DMS53 treated with DMSO at 0.1 percent for 48 hours (cell line): ENCODE measurements at regions not wholly inside any gene's neighbourhood (a gene's known extent, or its start where the extent isn't known, plus 50 kb on each side); places are given as distances from the start of the nearest gene placed in this dataset.

Experiments used
- DNase-seq: peaks from one replicate; lab custom pipeline; 2025; ENCODE audit not compliant: unreplicated experiment; lab: John Stamatoyannopoulos, UW

GRCh38 chr14:34025325-34026017, 74.6 kb upstream of the EGLN3 start:
- DNase-seq: no peak

- no peak for DNase-seq
These were observed 73.9 kb upstream of the EGLN3 start for GRCh38 chr14:34024768-34025144.

- no peak for DNase-seq
These were observed 73.2 kb upstream of the EGLN3 start for GRCh38 chr14:34023824-34024767.

GRCh38 chr14:34021096-34021495, 70.2 kb upstream of the EGLN3 start:
- DNase-seq: no peak

- no peak for DNase-seq
These were observed 69.1 kb upstream of the EGLN3 start for GRCh38 chr14:34020014-34020413.

GRCh38 chr14:34018564-34019244, 67.8 kb upstream of the EGLN3 start:
- DNase-seq: no peak

- DNase-seq: no peak
These were observed 67.3 kb upstream of the EGLN3 start for GRCh38 chr14:34018125-34018524.

GRCh38 chr14:34015383-34015782, 64.5 kb upstream of the EGLN3 start:
- DNase-seq: no peak

- no peak for DNase-seq
These were observed 64.1 kb upstream of the EGLN3 start for GRCh38 chr14:34014936-34015335.

GRCh38 chr14:34013721-34014060, 62.8 kb upstream of the EGLN3 start:
- DNase-seq: no peak

GRCh38 chr14:34012978-34013720, 62.3 kb upstream of the EGLN3 start:
- DNase-seq: no peak

GRCh38 chr14:34012369-34012768, 61.5 kb upstream of the EGLN3 start:
- DNase-seq: no peak

- no peak for DNase-seq
These were observed 59.1 kb upstream of the EGLN3 start for GRCh38 chr14:34009956-34010355.

GRCh38 chr14:34007902-34008301, 57.0 kb upstream of the EGLN3 start:
- no peak for DNase-seq

GRCh38 chr14:34005901-34006300, 55.0 kb upstream of the EGLN3 start:
- DNase-seq: no peak

- no peak for DNase-seq
These were observed 54.0 kb upstream of the EGLN3 start for GRCh38 chr14:34004881-34005280.

GRCh38 chr14:34003691-34004090, 52.8 kb upstream of the EGLN3 start:
- no peak for DNase-seq

- no peak for DNase-seq
These were observed 52.3 kb upstream of the EGLN3 start for GRCh38 chr14:34003082-34003668.
